Right atrium auricular region (tissue), 2 donors: ENCODE measurements at regions not wholly inside any gene's neighbourhood (a gene's known extent, or its start where the extent isn't known, plus 50 kb on each side); places are given as distances from the start of the nearest gene placed in this dataset.

Experiments used
- DNase-seq: peaks from one replicate; pipeline ENCODE4 v3.0.0-alpha.2; 2019; ENCODE audit warnings: low spot score
- H3K27ac ChIP-seq, 2 donors: fragments of 200-600 bp; sonication (generic); 1 replicate in 1 of 2; 2 replicates in 1 of 2; pipeline ENCODE4 v1.5.1; 2016 to 2019
- H3K27me3 ChIP-seq, 2 donors: fragments of 200-600 bp; sonication (generic); one replicate each; pipeline versions ENCODE4 v1.5.1 to v1.6.0; 2017 to 2019
- H3K36me3 ChIP-seq: fragments of 200-600 bp; sonication (generic); one replicate; pipeline ENCODE4 v1.5.1; 2016
- H3K4me1 ChIP-seq, 2 donors: fragments of 200-600 bp; sonication (generic); one replicate each; pipeline versions ENCODE4 v1.5.1 to v1.6.0; 2017 to 2019
- H3K4me3 ChIP-seq, 2 donors: fragments of 200-600 bp; sonication (generic); 1 replicate in 1 of 2; 2 replicates in 1 of 2; pipeline ENCODE4 v1.5.1; 2017 to 2019; ENCODE audit warnings: mild to moderate bottlenecking in 1 of 2, moderate library complexity in 1 of 2
- H3K9me3 ChIP-seq, 2 donors: fragments of 200-600 bp; sonication (generic); one replicate each; pipeline ENCODE4 v1.5.1; 2019
- CTCF ChIP-seq, 2 donors: fragments of 200-600 bp; sonication (generic); IDR thresholded peaks; one replicate each; pipeline ENCODE4 v1.5.1; 2019; ENCODE audit warnings: antibody characterized with exemption in 2 of 2

GRCh38 chr10:78871796-78872195 lies 197.0 kb upstream of the ZMIZ1 start:
- TF ChIP-seq CTCF (IDR thresholded peaks at IDR 0.05), result no peak
- Histone ChIP-seq H3K27me3 (no peaks in the 10 kb centered on the region), H3K27ac (no peak overlapping the region), H3K4me3 (no peak overlapping the region), H3K36me3 (no peaks in the 10 kb centered on the region), H3K4me1 (no peaks in the 10 kb centered on the region), H3K9me3 (no peaks in the 10 kb centered on the region)
- no peak for DNase-seq

- TF ChIP-seq CTCF (IDR thresholded peaks at IDR 0.05), result no peak
These were observed 195.4 kb upstream of the ZMIZ1 start for GRCh38 chr10:78873413-78873812.

GRCh38 chr10:78875331-78875877 lies 193.4 kb upstream of the ZMIZ1 start:
- TF ChIP-seq CTCF (IDR thresholded peaks at IDR 0.05), result no peak
- no peaks in the 10 kb centered on the region for H3K27me3 ChIP-seq
- no peaks in the 10 kb centered on the region for H3K4me1 ChIP-seq
- H3K36me3 ChIP-seq, result no peaks in the 10 kb centered on the region
- H3K27ac ChIP-seq, result no peak overlapping the region
- H3K4me3 ChIP-seq, result no peak overlapping the region
- peak; percentile 7 for DNase-seq
- peaks cover 0 to 14% of the 10 kb centered on the region in 2 donors for H3K9me3 ChIP-seq

More at GRCh38 chr10:78873413-78873812, 195.4 kb upstream of the ZMIZ1 start:
- no peak for DNase-seq
- Histone ChIP-seq H3K27ac (no peak overlapping the region), H3K4me1 (no peaks in the 10 kb centered on the region), H3K9me3 (no peaks in the 10 kb centered on the region), H3K4me3 (no peak overlapping the region), H3K27me3 (no peaks in the 10 kb centered on the region), H3K36me3 (no peaks in the 10 kb centered on the region)

- no peak overlapping the region for H3K27ac ChIP-seq
These were observed 192.8 kb upstream of the ZMIZ1 start for GRCh38 chr10:78875932-78876331.

GRCh38 chr10:78876449-78876848 lies 192.3 kb upstream of the ZMIZ1 start:
- Histone ChIP-seq H3K36me3 (no peaks in the 10 kb centered on the region), H3K27ac (no peak overlapping the region), H3K9me3 (peaks cover 0 to 14% of the 10 kb centered on the region in 2 donors), H3K4me3 (no peak overlapping the region), H3K27me3 (no peaks in the 10 kb centered on the region), H3K4me1 (no peaks in the 10 kb centered on the region)
- DNase-seq, result no peak
- TF ChIP-seq CTCF (IDR thresholded peaks at IDR 0.05), result no peak

More at GRCh38 chr10:78875932-78876331, 192.8 kb upstream of the ZMIZ1 start:
- H3K36me3 ChIP-seq, result no peaks in the 10 kb centered on the region
- H3K9me3 ChIP-seq, result peaks cover 0 to 14% of the 10 kb centered on the region in 2 donors
- no peaks in the 10 kb centered on the region for H3K4me1 ChIP-seq
- no peaks in the 10 kb centered on the region for H3K27me3 ChIP-seq
- peak; percentile 9 for DNase-seq
- TF ChIP-seq CTCF (IDR thresholded peaks at IDR 0.05), result no peak
- no peak overlapping the region for H3K4me3 ChIP-seq

GRCh38 chr10:78879621-78880020 lies 189.1 kb upstream of the ZMIZ1 start:
- Histone ChIP-seq H3K4me1 (no peaks in the 10 kb centered on the region), H3K27me3 (no peaks in the 10 kb centered on the region), H3K27ac (no peak overlapping the region), H3K9me3 (peaks cover 0 to 17% of the 10 kb centered on the region in 2 donors), H3K36me3 (no peaks in the 10 kb centered on the region), H3K4me3 (no peak overlapping the region)
- no peak for TF ChIP-seq CTCF (IDR thresholded peaks at IDR 0.05)
- DNase-seq, result no peak
